IPS-18c (cell line): ENCODE measurements at regions not wholly inside any gene's neighbourhood (a gene's known extent, or its start where the extent isn't known, plus 50 kb on each side); places are given as distances from the start of the nearest gene placed in this dataset.

Source experiments
- H3K4me3 ChIP-seq: 2 replicates; pipeline ENCODE4 v1.7.0; 2013; ENCODE audit warnings: low read depth, mild to moderate bottlenecking, low read length, moderate library complexity; ENCODE audit not compliant: insufficient read depth
- H3K9me3 ChIP-seq: one replicate; pipeline ENCODE4 v1.6.1; 2013; ENCODE audit warnings: mild to moderate bottlenecking, low read length, moderate library complexity; ENCODE audit not compliant: control insufficient read depth, insufficient read depth

DNA sequence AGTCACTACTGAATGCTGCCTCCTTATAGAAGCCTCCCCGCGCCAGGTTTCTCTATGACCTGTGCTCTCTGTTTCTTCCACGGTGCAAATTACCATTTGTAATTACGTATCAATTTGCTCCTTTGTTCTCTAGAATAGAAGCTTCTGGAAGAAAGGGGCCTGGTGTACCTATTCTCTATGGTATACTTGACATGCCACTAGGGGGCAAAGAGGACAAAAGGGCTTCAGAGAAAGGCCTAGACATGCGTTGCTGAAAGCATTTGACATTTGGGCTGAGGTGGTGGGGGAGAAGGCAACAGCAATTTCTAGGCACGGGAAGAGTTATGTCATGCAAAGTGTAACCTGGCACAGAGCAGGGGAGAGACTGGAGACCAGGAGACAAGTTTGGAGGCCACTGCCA, 148.7 kb downstream of the WDR11 start:
- Histone ChIP-seq H3K9me3 (no peaks in the 10 kb centered on the region), H3K4me3 (no peak overlapping the region)

DNA sequence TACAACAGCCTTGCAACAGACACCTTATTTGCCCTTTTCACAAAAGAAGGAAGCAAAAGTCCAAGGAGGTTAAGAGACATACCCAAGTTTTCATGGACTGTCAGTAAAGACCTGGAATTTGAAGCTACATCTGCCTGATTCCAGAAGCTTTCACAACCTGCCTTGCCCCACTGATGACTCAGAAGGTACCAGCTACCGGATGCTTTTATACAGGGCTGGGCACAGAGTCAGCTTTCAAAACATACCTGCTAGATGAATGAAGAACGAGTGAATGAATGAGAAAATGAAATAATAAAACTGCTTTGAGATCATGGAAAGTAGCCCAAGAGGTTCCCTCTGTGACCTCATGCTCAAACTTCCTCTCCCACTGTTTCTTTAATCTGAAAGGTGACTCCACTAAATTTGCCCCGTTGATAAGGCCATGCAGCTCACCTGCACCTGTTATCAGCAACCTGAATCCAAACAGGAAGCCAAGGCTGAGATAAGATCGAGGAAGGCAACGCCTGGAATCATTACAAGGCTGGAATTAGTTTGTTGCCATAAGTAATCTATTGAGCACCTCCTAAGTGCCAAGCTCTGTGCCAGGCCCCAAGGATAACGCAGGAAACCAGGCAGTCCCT, 151.5 kb downstream of the WDR11 start:
- no peaks in the 10 kb centered on the region for H3K9me3 ChIP-seq
- H3K4me3 ChIP-seq = no peak overlapping the region

GRCh38 chr10:121005948-121006587, 154.9 kb downstream of the WDR11 start:
- H3K9me3 ChIP-seq = no peaks in the 10 kb centered on the region

GRCh38 chr10:121007264-121007663, 156.1 kb downstream of the WDR11 start:
- H3K9me3 ChIP-seq = no peaks in the 10 kb centered on the region
- H3K4me3 ChIP-seq = no peak overlapping the region

More at GRCh38 chr10:121005948-121006587, 154.9 kb downstream of the WDR11 start:
- no peak overlapping the region for H3K4me3 ChIP-seq

DNA sequence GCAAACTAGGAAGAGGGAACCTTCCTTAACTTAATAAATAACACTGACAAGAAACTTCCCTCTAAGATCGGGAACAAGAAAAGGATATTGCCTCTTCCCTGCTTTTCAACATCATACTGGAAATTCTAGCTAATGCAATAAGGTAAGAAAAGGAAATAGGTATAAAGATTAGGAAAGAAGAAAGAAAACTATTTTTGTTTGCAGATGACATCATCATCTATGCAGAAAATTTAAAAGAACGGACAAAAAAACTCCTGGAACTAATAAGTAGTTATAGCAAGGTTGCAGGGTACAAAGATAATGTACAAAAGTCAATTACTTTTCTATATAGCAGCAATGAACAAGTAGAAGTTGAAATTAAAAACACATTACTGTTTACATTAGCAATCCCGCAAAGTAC, 164.8 kb downstream of the WDR11 start:
- no peaks in the 10 kb centered on the region for H3K9me3 ChIP-seq
- no peak overlapping the region for H3K4me3 ChIP-seq

- H3K9me3 ChIP-seq = no peaks in the 10 kb centered on the region
- H3K4me3 ChIP-seq = no peak overlapping the region
Measured at GRCh38 chr10:121024905-121025584, 173.9 kb downstream of the WDR11 start.

DNA sequence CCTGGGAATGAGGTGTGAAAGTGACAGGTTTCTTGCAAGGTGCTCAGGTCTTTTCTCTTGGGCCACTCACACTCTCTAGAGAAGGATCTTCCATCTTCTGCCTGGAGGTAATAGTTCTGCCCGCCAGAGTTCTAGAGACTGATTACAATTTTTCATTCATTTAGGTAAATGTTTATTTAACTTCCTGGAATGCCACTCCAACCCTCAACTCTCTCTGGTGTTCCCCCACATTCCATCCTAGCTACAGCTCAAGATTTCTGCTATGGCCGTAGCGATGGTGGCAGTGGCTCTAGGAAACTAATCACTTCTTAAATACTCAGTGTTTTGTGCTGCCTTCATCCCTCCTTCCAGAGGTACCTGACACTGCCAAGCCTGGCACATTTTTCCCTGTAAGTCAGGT, 174.6 kb downstream of the WDR11 start:
- H3K4me3 ChIP-seq = no peak overlapping the region
- H3K9me3 ChIP-seq = no peaks in the 10 kb centered on the region

GRCh38 chr10:121027371-121027770, 176.2 kb downstream of the WDR11 start:
- Histone ChIP-seq H3K4me3 (no peak overlapping the region), H3K9me3 (no peaks in the 10 kb centered on the region)

DNA sequence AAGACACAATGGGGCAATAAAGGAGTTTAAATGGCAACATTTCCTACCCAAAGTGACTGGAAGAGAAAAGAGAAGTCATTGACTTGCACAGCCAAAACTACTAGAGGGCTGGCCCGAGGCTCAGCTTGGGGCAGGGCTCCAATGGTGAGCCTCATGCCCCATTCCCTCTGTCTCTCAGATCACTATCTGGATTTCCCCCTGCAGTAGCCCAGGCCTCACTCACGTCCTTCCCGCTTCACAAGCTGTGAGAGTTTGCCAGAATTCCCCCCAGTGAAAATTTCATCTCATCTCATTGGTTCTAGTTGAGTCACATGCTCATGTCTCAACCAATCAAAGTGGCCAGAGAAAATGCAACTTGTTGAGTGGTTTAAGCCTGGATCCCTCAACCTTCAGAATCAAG, 181.3 kb downstream of the WDR11 start:
- no peak overlapping the region for H3K4me3 ChIP-seq
- no peaks in the 10 kb centered on the region for H3K9me3 ChIP-seq

GRCh38 chr10:121033366-121033765, 182.2 kb downstream of the WDR11 start:
- Histone ChIP-seq H3K4me3 (no peak overlapping the region), H3K9me3 (no peaks in the 10 kb centered on the region)

DNA sequence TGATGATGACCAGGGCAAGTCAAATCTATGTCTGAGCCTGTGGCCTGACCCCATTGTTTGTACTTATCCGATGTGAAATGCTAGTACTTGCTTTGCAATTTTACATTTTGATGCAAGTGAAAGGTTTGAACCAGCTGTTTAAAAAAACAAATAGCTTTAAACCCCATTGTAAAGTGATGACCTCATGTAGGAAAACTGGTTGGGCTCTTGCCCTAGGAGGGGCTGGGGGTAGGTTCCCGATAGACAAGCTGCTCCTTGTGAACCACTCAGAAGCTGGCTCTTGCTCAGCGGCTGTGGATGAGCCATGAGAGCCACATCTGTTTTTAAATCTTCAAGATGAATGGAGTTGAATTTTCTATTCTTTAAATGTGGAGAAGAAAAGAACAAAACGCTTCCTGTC, 185.3 kb downstream of the WDR11 start:
- Histone ChIP-seq H3K9me3 (no peaks in the 10 kb centered on the region), H3K4me3 (no peak overlapping the region)

DNA sequence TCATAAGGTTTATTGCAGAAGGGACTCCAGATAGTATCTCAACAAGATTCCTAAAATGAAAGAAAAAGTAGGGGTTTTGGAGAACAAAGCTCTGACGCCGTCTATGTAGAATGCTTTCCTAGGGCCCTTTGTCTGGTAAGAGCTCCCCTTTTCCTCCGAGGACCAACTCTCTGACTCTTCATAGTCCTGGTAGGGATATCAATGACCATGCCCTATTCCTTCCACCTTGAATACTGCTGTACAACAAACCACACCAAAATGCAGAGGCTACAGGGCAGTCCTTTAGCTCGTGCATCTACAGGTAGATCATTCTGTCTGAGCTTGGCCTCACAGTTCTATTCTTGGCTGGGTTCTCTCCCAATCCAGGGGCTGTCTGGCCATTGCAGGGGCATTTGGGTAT, 190.3 kb downstream of the WDR11 start:
- Histone ChIP-seq H3K4me3 (no peak overlapping the region), H3K9me3 (no peaks in the 10 kb centered on the region)

DNA sequence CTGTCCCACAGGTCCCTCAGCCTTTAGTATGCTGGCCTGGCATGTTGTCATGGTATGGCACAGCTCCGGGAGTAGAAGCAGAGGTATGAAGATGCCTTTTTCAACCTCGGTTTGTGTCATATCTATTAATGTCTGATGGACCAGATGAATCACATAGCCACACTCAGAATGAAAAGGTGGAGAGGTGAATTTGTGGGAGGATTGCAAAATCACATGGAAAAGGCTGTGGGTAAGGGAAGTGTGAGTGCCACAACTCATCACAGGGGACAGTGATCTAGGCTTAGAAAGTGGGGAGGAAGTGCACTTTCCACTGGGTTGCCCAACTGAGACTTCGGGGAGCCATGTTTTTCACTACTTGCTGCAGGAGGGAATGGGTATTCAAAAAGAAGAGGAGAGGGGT, 190.7 kb downstream of the WDR11 start:
- Histone ChIP-seq H3K4me3 (no peak overlapping the region), H3K9me3 (no peaks in the 10 kb centered on the region)

DNA sequence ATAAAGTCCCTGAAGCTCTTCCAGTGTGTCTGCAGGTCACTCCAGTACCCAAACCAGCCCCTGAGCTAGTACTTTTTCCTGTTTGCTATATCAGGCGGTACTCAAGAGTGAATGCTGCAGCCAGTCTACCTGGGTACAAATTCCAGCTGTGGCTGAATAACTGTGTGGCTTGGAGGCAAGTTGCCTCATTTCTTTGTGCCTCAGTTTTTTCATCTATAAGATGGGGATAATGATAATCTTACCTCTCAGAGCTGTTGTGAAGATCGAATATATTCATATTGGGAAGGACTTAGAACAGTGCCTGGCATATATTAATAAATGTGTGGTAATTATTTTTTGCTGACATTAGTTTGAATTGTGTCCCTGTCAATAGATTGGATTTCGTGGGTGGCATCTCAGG, 191.2 kb downstream of the WDR11 start:
- Histone ChIP-seq H3K4me3 (no peak overlapping the region), H3K9me3 (no peaks in the 10 kb centered on the region)

GRCh38 chr10:121043124-121043849, 192.1 kb downstream of the WDR11 start:
- H3K9me3 ChIP-seq = no peaks in the 10 kb centered on the region
- H3K4me3 ChIP-seq = no peak overlapping the region

GRCh38 chr10:121048749-121049148, 197.6 kb downstream of the WDR11 start:
- H3K9me3 ChIP-seq = no peaks in the 10 kb centered on the region
- H3K4me3 ChIP-seq = no peak overlapping the region

GRCh38 chr10:121049489-121049888, 198.3 kb downstream of the WDR11 start:
- Histone ChIP-seq H3K9me3 (no peaks in the 10 kb centered on the region), H3K4me3 (no peak overlapping the region)

DNA sequence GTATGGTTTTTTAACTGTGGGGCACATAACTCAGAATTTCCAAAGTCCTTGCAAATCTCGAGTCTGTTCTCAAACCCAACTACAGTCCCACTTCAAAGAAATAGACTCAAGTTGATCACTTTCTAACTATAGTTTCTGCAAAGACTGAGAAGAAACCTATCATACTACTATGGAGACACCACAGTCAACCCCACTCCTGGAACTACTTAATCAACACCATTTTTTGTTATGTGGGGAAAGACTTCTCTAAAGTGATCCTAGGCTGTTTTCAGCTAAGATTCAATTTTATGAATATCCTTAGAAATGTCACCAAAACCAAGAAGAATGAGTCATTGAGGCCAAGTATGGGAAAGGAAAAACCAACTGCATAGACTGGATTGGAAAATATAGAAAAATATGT, 198.8 kb downstream of the WDR11 start:
- H3K9me3 ChIP-seq = no peaks in the 10 kb centered on the region
- no peak overlapping the region for H3K4me3 ChIP-seq
